ENCODE measurements at regions not wholly inside any gene's neighbourhood (a gene's known extent, or its start where the extent isn't known, plus 50 kb on each side); places are given as distances from the start of the nearest gene placed in this dataset.

DNA sequence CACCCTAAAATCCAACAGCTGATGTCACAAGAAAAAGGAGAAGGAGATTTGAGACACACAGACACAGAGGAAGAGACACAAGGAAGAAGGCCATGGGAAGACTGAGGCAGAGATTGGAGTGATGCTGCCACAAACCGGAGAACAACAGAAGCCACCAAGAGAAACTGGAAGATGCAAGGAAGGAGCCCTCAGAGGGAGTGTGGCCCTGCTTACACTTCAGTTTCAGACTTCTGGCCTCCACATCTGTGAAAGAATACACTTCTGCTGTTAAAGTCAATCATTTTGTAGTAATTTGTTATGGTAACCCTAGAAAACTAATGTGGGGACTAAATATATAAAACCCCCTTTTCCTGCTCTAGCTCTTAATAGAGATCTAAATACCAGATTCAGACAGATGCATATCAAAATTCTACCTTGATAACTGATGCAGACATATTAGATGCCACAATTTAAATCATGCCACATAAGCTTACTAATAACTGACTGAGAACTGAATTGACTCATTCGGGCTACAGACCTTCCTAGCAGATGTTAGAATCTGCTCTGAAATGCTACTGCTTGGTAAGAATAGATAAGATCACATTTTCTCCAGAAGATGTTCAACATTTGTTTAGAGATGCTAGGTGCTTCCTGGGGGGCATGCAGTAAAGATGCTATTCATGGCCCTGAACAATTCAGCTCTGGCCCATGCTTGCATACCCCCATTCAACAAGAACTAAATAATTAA is 113.1 kb upstream of the CCND2 start:
- no peak for TF ChIP-seq GATA1 (IDR thresholded peaks at IDR 0.05; ENCODE audit: low read depth, low read length)
- no peak for TF ChIP-seq POLR2A (IDR thresholded peaks at IDR 0.05; ENCODE audit: low read length)

Data from erythroblast (primary cell).